Body of pancreas (tissue), 4 donors: ENCODE measurements at regions not wholly inside any gene's neighbourhood (a gene's known extent, or its start where the extent isn't known, plus 50 kb on each side); places are given as distances from the start of the nearest gene placed in this dataset.

Experiments
- ATAC-seq: fragments of 150-250 bp; one replicate; pipeline ENCODE4 v1.9.1; 2016
- DNase-seq, 4 donors: peaks; one replicate each; pipeline ENCODE4 v3.0.0-alpha.2; 2019
- H3K27ac ChIP-seq, 4 donors: fragments of 200-600 bp; sonication (generic); 1 replicate in 3 of 4; 2 replicates in 1 of 4; pipeline versions ENCODE4 v1.5.1 to v1.6.1; 2016 to 2019; ENCODE audit warnings: mild to moderate bottlenecking in 1 of 4, mixed read lengths in 1 of 4, moderate library complexity in 1 of 4
- H3K27me3 ChIP-seq, 2 donors: fragments of 200-600 bp; sonication (generic); one replicate each; pipeline ENCODE4 v1.6.0; 2016; ENCODE audit warnings: mild to moderate bottlenecking in 1 of 2
- H3K36me3 ChIP-seq, 2 donors: fragments of 200-600 bp; sonication (generic); replicated peaks in 1 of 2; 2 replicates each; pipeline ENCODE4 v1.5.1; 2016; ENCODE audit warnings: low read depth in 2 of 2; ENCODE audit not compliant: insufficient read depth in 1 of 2
- H3K4me1 ChIP-seq: fragments of 200-600 bp; sonication (generic); one replicate; pipeline ENCODE4 v1.6.0; 2016
- H3K4me3 ChIP-seq, 2 donors: fragments of 200-600 bp; sonication (generic); 1 replicate in 1 of 2; 2 replicates in 1 of 2; pipeline ENCODE4 v1.5.1; 2016 to 2019
- H3K9me3 ChIP-seq, 3 donors: fragments of 200-600 bp; sonication (generic); 1 replicate in 2 of 3; 2 replicates in 1 of 3; pipeline ENCODE4 v1.5.1; 2016
- POLR2A ChIP-seq, 3 donors: fragments of 450-650 bp; IDR thresholded peaks; one replicate each; pipeline ENCODE4 v1.6.1; 2016; ENCODE audit warnings: antibody characterized with exemption in 3 of 3, mild to moderate bottlenecking in 2 of 3
- WGBS, 2 donors: methylation state at CpG; one replicate each; pipeline ENCODE4 v1.1.5; 2017; 5-methylcytosine and 5-hydroxymethylcytosine counted together
- intact Hi-C: fragments of 100-400 bp; cut with DNase I; formaldehyde crosslinking; loops from one replicate; pipeline ENCODE4 v1.15.1; 2023
- TF ChIP-seq, protein P1 (sequence below), 7 experiments: fragments of 450-650 bp in 4 of 7; fragments of 200-600 bp in 3 of 7; sonication (generic) in 3 of 7; IDR thresholded peaks; one replicate each; pipeline ENCODE4 v1.5.1; 2016 to 2019; ENCODE audit warnings: antibody characterized with exemption in 7 of 7

DNA sequence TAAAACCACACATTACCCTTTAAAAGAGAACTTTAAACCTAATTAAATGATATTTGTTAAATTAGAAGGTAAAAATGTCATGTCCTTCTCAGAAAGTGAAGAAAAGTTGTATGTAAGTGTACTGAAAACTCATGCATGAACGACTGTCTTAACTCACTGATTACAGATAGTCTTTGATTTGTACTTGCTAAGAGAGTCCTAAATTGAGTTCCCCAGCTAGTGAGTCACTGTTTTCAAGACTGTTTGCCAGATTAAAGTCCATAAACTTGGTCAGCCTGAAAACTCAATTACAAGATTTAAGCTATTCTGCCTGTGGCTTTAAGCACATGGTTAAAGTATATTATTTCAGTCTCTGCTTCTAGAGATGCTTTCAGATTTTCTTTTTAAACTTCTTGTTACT lies 124.9 kb upstream of the ZCCHC13 start:
- H3K4me3 ChIP-seq, result no peak overlapping the region
- H3K27me3 ChIP-seq, result no peaks in the 10 kb centered on the region
- H3K36me3 ChIP-seq, result no peaks in the 10 kb centered on the region
- WGBS, 2 donors, result 32 to 56% methylated on average over 1 of the region's 1 CpG
- DNase-seq, result no peak
- no peak for ATAC-seq
- no peaks in the 10 kb centered on the region for H3K4me1 ChIP-seq
- no peak overlapping the region for H3K27ac ChIP-seq
- H3K9me3 ChIP-seq, result no peaks in the 10 kb centered on the region
- TF ChIP-seq POLR2A (IDR thresholded peaks at IDR 0.05), result no peak
- TF ChIP-seq, protein P1, sequence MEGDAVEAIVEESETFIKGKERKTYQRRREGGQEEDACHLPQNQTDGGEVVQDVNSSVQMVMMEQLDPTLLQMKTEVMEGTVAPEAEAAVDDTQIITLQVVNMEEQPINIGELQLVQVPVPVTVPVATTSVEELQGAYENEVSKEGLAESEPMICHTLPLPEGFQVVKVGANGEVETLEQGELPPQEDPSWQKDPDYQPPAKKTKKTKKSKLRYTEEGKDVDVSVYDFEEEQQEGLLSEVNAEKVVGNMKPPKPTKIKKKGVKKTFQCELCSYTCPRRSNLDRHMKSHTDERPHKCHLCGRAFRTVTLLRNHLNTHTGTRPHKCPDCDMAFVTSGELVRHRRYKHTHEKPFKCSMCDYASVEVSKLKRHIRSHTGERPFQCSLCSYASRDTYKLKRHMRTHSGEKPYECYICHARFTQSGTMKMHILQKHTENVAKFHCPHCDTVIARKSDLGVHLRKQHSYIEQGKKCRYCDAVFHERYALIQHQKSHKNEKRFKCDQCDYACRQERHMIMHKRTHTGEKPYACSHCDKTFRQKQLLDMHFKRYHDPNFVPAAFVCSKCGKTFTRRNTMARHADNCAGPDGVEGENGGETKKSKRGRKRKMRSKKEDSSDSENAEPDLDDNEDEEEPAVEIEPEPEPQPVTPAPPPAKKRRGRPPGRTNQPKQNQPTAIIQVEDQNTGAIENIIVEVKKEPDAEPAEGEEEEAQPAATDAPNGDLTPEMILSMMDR (IDR thresholded peaks at IDR 0.05), result no peak
- intact Hi-C loops, result no loop called here

DNA sequence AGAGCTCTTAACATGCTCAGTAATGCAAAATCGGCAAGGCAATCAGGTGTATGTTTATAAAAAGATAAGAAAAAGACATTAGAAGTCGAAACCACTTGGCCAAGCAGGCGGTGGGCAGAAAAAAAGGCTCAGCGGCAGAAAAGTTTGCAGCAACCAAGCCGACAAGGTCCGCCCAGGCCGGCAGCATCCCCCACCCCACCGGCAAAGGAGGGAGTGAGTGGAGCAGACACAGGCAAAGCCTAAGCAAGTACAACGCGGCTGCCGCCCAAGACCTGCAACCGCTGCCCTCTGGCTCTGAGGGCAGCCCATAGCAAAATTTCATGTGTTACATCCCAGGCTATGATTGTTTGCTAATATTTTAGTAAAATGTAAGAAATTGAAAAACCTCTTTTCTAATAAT lies 125.4 kb upstream of the ZCCHC13 start:
- intact Hi-C loops, result no loop called here
- H3K4me1 ChIP-seq, result no peaks in the 10 kb centered on the region
- WGBS, 2 donors, result 36 to 53% methylated on average over 12 of the region's 12 CpGs
- no peak overlapping the region for H3K4me3 ChIP-seq
- no peak overlapping the region for H3K27ac ChIP-seq
- no peaks in the 10 kb centered on the region for H3K9me3 ChIP-seq
- ATAC-seq, result no peak
- no peak for DNase-seq
- H3K27me3 ChIP-seq, result no peaks in the 10 kb centered on the region
- TF ChIP-seq, protein P1 (IDR thresholded peaks at IDR 0.05), result no peak
- TF ChIP-seq POLR2A (IDR thresholded peaks at IDR 0.05), result no peak
- H3K36me3 ChIP-seq, result no peaks in the 10 kb centered on the region

DNA sequence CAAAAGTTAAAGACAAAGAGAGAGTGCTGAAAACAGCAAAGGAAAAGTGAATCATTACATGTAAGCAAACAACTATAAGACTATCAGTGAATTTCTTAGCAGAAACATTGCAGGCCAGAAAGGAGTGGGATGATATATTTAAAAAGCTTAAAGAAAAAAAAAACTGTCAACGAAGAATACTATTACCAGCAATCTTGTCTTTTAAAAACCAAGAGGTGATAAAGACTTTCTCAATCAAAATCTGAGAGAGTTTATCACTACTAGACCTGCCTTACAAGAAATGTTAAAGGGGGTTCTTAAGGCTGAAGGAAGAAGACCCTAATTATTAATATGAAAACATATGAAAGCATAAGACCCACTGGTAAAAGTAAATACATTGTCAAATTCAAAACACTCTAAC lies 132.5 kb upstream of the ZCCHC13 start:
- no peaks in the 10 kb centered on the region for H3K4me1 ChIP-seq
- intact Hi-C loops, result no loop called here
- DNase-seq (no peak), ATAC-seq (no peak)
- H3K4me3 ChIP-seq, result no peak overlapping the region
- H3K36me3 ChIP-seq, result no peaks in the 10 kb centered on the region
- H3K9me3 ChIP-seq, result no peaks in the 10 kb centered on the region
- no peak overlapping the region for H3K27ac ChIP-seq
- no peaks in the 10 kb centered on the region for H3K27me3 ChIP-seq
- TF ChIP-seq, protein P1 (IDR thresholded peaks at IDR 0.05), result no peak
- no peak for TF ChIP-seq POLR2A (IDR thresholded peaks at IDR 0.05)
- 90 to 100% methylated on average over 1 of the region's 1 CpG for WGBS, 2 donors

DNA sequence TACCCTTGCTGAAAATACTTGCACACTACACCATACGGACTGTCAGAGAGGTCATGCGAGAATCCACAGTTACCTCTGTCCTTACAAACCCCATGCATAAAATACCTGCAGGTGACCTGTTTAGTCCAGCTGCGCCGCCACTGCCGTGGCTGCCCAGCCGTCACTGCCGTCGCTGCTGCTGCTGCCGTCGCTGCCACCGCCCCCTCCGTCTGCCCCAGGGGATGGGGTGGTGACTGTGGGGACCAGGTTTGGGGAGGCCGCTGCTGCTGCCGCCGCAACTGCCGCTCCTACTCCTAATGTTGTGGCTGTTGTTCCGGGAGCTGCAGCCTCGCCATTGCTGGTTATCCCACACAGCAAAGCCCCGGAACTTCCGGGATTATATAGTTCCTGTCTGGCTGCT lies 141.8 kb upstream of the ZCCHC13 start:
- Histone ChIP-seq H3K4me3 (no peak overlapping the region), H3K36me3 (no peaks in the 10 kb centered on the region), H3K9me3 (no peaks in the 10 kb centered on the region), H3K27me3 (no peaks in the 10 kb centered on the region), H3K27ac (no peak overlapping the region), H3K4me1 (no peaks in the 10 kb centered on the region)
- ATAC-seq (no peak), DNase-seq (no peak)
- intact Hi-C loops, result no loop called here
- WGBS, 2 donors, result 91 to 94% methylated on average over 6 of the region's 20 CpGs
- TF ChIP-seq, protein P1 (IDR thresholded peaks at IDR 0.05), result no peak

DNA sequence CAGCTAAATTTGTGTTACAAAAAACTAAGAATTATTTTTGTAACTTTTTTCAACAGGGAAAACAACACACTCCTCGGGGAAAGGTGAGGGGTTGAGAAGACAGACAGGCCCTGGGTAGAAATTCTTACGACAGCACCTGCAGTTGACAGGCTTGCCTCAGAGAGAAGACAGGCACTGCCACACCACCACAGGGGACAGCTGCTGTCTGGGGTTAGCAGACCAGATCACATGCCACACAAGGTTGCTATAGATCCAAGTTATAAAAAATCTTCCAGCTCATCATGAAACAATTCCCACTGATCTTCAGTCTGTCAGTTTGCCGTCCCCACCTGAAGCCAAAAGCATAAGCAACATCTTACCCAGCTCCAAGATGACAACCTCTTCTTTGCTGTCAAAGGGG lies 143.2 kb upstream of the ZCCHC13 start:
- Histone ChIP-seq H3K36me3 (no peaks in the 10 kb centered on the region), H3K27me3 (no peaks in the 10 kb centered on the region), H3K27ac (no peak overlapping the region), H3K9me3 (no peaks in the 10 kb centered on the region), H3K4me3 (no peak overlapping the region), H3K4me1 (no peaks in the 10 kb centered on the region)
- no peak for DNase-seq
- WGBS, 2 donors, result 51 to 63% methylated on average over 2 to 3 of the region's 3 CpGs
- intact Hi-C loops, result no loop called here
- ATAC-seq, result no peak
- TF ChIP-seq POLR2A (IDR thresholded peaks at IDR 0.05), result no peak
- TF ChIP-seq, protein P1 (IDR thresholded peaks at IDR 0.05), result no peak
